Activated naive CD4-positive, alpha-beta T cell treated with anti-CD3 and anti-CD28 coated beads, Interleukin-2, amount 10 ng/mL, durations not matched to agents 7 days and 5 days (primary cell): ENCODE measurements at regions not wholly inside any gene's neighbourhood (a gene's known extent, or its start where the extent isn't known, plus 50 kb on each side); places are given as distances from the start of the nearest gene placed in this dataset.

Source experiments
- CTCF ChIA-PET: fragments of 350-600 bp; sonication (Branson Sonifier 250); formaldehyde crosslinking; loops from one replicate; lab custom pipeline; 2021; ENCODE audit warnings: antibody characterized with exemption; lab: Charles Lee
- DNase-seq: peaks from one replicate; pipeline ENCODE4 v3.0.0-alpha.2; 2020
- H3K27ac Mint-ChIP-seq: one replicate; pipeline ENCODE4 v1.8.0; 2021; ENCODE audit warnings: mild to moderate bottlenecking, moderate library complexity, mixed read lengths
- H3K27me3 Mint-ChIP-seq: one replicate; pipeline ENCODE4 v1.8.0; 2021; ENCODE audit warnings: mild to moderate bottlenecking, mixed read lengths
- H3K36me3 Mint-ChIP-seq: one replicate; pipeline ENCODE4 v1.8.0; 2021; ENCODE audit warnings: mixed read lengths
- H3K4me1 Mint-ChIP-seq: one replicate; pipeline ENCODE4 v1.8.0; 2021; ENCODE audit warnings: mixed read lengths
- H3K4me3 Mint-ChIP-seq: one replicate; pipeline ENCODE4 v1.8.0; 2021; ENCODE audit warnings: mild to moderate bottlenecking, moderate library complexity, mixed read lengths
- H3K9me3 Mint-ChIP-seq: one replicate; pipeline ENCODE4 v1.8.0; 2021; ENCODE audit warnings: mixed read lengths

DNA sequence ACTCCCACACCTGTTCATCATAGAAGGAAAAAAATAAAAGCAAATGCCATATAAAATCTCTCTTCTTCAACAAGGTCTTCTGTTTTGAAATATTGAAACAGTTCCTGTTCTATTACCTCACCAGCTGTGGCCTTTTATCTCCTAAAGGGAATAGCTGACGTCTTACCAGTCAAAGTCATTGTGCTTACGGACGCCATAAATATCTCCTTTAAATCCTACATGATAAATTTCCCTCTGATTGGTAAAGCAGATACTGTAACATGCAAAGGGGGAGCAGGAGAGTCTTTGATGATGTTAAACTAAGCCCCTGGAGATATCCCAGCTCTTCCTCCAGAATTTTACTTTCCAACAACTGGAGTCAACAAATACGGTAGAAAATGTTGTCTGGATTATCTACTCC lies 168.4 kb downstream of the ZC3H11B start:
- CTCF ChIA-PET: no interaction called here
- Mint-ChIP-seq H3K27ac (no peak overlapping the region), H3K4me1 (no peaks in the 10 kb centered on the region), H3K36me3 (no peaks in the 10 kb centered on the region), H3K9me3 (no peaks in the 10 kb centered on the region), H3K4me3 (no peak overlapping the region), H3K27me3 (no peaks in the 10 kb centered on the region)
- no peak for DNase-seq

DNA sequence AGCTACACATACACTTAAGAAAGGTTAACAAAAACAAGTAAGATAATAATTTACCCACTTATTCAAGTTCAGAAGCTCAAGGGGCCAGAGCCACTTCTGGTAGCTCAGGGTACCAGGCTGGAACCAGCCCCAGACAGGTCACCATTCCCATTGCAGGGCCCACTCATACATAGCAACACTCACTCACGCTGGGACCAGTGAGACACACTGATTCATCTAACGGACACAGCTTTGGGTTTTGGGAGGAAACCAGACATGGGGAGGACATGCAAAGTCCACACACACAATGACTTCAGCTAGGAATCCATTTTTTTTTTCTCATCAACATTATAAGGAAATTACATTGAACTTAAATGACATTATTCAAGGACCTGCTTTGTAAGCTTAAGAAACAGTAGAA lies 169.1 kb downstream of the ZC3H11B start:
- Mint-ChIP-seq H3K27me3 (no peaks in the 10 kb centered on the region), H3K36me3 (no peaks in the 10 kb centered on the region), H3K4me3 (no peak overlapping the region), H3K4me1 (no peaks in the 10 kb centered on the region), H3K9me3 (no peaks in the 10 kb centered on the region), H3K27ac (no peak overlapping the region)
- no peak for DNase-seq
- CTCF ChIA-PET: no interaction called here

DNA sequence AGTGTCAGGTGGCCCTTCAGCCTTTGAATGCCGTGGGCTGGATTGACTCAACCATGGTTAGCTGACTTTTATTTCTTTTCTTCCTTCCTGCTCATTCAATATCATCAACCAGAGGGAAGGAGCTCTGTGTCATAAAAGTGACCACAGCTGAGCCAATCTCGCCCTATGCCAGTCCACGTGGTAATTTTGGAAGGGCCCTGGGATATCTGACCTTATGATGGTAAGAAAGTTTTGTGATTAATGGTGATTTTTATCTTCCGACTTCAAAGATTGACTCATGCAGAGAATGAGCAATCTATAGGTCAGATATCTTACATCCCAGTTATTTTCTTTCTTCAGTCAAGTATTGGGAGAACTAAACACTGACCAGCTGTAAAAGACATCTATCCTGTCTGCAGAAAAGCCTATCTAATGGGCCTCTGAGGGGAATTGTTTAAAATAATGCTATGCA lies 170.3 kb downstream of the ZC3H11B start:
- Mint-ChIP-seq H3K4me3 (no peak overlapping the region), H3K9me3 (no peaks in the 10 kb centered on the region), H3K27me3 (no peaks in the 10 kb centered on the region), H3K4me1 (no peaks in the 10 kb centered on the region), H3K36me3 (no peaks in the 10 kb centered on the region), H3K27ac (no peak overlapping the region)
- no peak for DNase-seq
- CTCF ChIA-PET: no interaction called here

GRCh38 chr1:219441884-219442283 lies 171.0 kb downstream of the ZC3H11B start:
- no peaks in the 10 kb centered on the region for H3K9me3 Mint-ChIP-seq
- no peaks in the 10 kb centered on the region for H3K27me3 Mint-ChIP-seq

GRCh38 chr1:219439376-219439775 lies 173.5 kb downstream of the ZC3H11B start:
- H3K27me3 Mint-ChIP-seq: no peaks in the 10 kb centered on the region
- H3K4me3 Mint-ChIP-seq: no peak overlapping the region
- CTCF ChIA-PET: no interaction called here
- H3K36me3 Mint-ChIP-seq: no peaks in the 10 kb centered on the region
- no peak for DNase-seq
- no peaks in the 10 kb centered on the region for H3K9me3 Mint-ChIP-seq
- H3K4me1 Mint-ChIP-seq: no peaks in the 10 kb centered on the region
- H3K27ac Mint-ChIP-seq: no peak overlapping the region

More at GRCh38 chr1:219441884-219442283, 171.0 kb downstream of the ZC3H11B start:
- no peak for DNase-seq
- Mint-ChIP-seq H3K4me3 (no peak overlapping the region), H3K27ac (no peak overlapping the region), H3K36me3 (no peaks in the 10 kb centered on the region), H3K4me1 (no peaks in the 10 kb centered on the region)
- CTCF ChIA-PET: no interaction called here

DNA sequence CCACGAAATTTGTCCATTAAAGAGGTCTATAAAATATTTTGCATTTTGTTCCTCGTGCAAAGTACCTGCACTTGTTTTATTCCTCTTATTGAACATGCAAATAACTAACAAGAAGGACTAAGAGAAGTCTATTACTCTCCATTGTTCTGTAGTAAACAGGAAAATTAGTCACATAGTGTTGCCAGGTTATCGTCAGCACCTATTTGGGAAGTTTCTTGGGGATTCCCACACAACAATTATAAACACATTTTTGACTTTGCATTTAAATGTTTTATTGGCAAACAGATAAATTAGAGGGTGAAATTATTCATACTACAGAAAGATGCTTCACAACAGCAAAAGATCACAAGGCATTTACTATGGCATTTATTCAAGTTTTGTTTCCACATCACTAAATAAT lies 174.5 kb downstream of the ZC3H11B start:
- H3K4me3 Mint-ChIP-seq: no peak overlapping the region
- no peaks in the 10 kb centered on the region for H3K4me1 Mint-ChIP-seq
- H3K27ac Mint-ChIP-seq: no peak overlapping the region
- no peaks in the 10 kb centered on the region for H3K36me3 Mint-ChIP-seq
- H3K9me3 Mint-ChIP-seq: no peaks in the 10 kb centered on the region
- CTCF ChIA-PET: no interaction called here
- no peaks in the 10 kb centered on the region for H3K27me3 Mint-ChIP-seq
- DNase-seq: no peak

DNA sequence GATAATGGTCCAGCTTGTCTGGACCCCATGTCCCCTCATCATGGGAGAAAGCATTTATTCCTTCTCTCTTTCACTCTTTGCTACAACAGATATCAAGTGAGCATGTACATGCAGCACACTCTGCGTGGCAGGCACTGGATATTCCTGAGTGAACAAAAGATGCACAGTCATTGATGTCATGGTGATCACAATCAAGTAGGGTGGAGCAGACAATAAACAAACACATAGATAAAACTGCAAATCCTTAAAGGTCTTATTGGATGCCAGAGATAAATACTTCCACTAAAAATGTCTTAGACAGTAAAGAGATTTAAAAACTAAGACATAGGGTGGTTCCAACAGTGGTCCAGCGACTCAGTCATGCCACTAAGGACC lies 178.0 kb downstream of the ZC3H11B start:
- H3K27ac Mint-ChIP-seq: no peak overlapping the region
- no peak for DNase-seq
- H3K27me3 Mint-ChIP-seq: no peaks in the 10 kb centered on the region
- CTCF ChIA-PET: no interaction called here
- no peaks in the 10 kb centered on the region for H3K9me3 Mint-ChIP-seq
- H3K4me1 Mint-ChIP-seq: no peaks in the 10 kb centered on the region
- no peak overlapping the region for H3K4me3 Mint-ChIP-seq
- no peaks in the 10 kb centered on the region for H3K36me3 Mint-ChIP-seq

DNA sequence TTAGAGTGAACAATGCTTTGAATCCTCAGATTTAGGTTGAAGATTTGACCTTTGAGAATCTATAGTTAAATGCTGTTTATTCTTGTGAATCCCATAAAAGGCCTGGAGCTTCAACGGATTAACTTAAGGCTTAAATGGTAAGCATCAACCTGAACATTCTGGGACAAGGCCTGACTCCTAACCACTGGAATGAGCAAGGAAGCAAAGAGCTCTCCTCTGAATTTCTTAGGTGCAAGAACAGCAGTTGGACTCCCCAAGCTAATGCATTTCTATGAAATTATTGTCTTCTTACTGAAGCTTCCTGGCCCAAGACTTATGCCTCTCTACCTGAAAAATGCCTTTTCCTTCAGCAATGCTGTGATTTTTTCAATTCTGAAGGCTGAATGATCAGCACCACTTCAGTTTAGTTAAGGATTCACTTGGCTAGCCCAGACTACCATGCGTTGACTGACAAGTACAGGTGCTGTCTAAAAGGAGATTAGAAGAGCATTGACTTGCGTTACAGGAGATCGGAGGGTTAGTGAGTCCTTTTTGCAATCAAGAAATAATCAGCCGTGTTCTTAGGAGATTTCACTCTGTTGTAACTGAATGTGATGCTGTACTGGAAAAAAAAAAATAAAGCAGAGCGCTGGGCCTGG lies 178.5 kb downstream of the ZC3H11B start:
- no peaks in the 10 kb centered on the region for H3K4me1 Mint-ChIP-seq
- no peak overlapping the region for H3K27ac Mint-ChIP-seq
- no peaks in the 10 kb centered on the region for H3K9me3 Mint-ChIP-seq
- CTCF ChIA-PET: no interaction called here
- no peaks in the 10 kb centered on the region for H3K27me3 Mint-ChIP-seq
- no peak for DNase-seq
- H3K36me3 Mint-ChIP-seq: no peaks in the 10 kb centered on the region
- no peak overlapping the region for H3K4me3 Mint-ChIP-seq

- H3K4me1 Mint-ChIP-seq: no peaks in the 10 kb centered on the region
- H3K27ac Mint-ChIP-seq: no peak overlapping the region
- no peak overlapping the region for H3K4me3 Mint-ChIP-seq
- H3K27me3 Mint-ChIP-seq: no peaks in the 10 kb centered on the region
- H3K36me3 Mint-ChIP-seq: no peaks in the 10 kb centered on the region
- DNase-seq: no peak
- CTCF ChIA-PET: no interaction called here
- no peaks in the 10 kb centered on the region for H3K9me3 Mint-ChIP-seq
These were observed 179.3 kb downstream of the ZC3H11B start for GRCh38 chr1:219433496-219434131.

- no peaks in the 10 kb centered on the region for H3K9me3 Mint-ChIP-seq
- CTCF ChIA-PET: no interaction called here
- H3K36me3 Mint-ChIP-seq: no peaks in the 10 kb centered on the region
- no peak overlapping the region for H3K4me3 Mint-ChIP-seq
- H3K27me3 Mint-ChIP-seq: no peaks in the 10 kb centered on the region
- no peak overlapping the region for H3K27ac Mint-ChIP-seq
- no peaks in the 10 kb centered on the region for H3K4me1 Mint-ChIP-seq
- no peak for DNase-seq
These were observed 179.9 kb downstream of the ZC3H11B start for GRCh38 chr1:219433001-219433400.

- no peak overlapping the region for H3K27ac Mint-ChIP-seq
- no peak for DNase-seq
- H3K27me3 Mint-ChIP-seq: no peaks in the 10 kb centered on the region
- H3K36me3 Mint-ChIP-seq: no peaks in the 10 kb centered on the region
- H3K4me3 Mint-ChIP-seq: no peak overlapping the region
- H3K4me1 Mint-ChIP-seq: no peaks in the 10 kb centered on the region
- no peaks in the 10 kb centered on the region for H3K9me3 Mint-ChIP-seq
- CTCF ChIA-PET: interaction anchor here (0.6 kb wide), 1 partner anchor 119 kb away, joined by 3 read pairs; no protein-coding TSS in a partner anchor
These were observed 180.7 kb downstream of the ZC3H11B start for GRCh38 chr1:219432191-219432606.

- Mint-ChIP-seq H3K27me3 (no peaks in the 10 kb centered on the region), H3K4me3 (no peak overlapping the region), H3K36me3 (no peaks in the 10 kb centered on the region), H3K27ac (no peak overlapping the region), H3K4me1 (no peaks in the 10 kb centered on the region), H3K9me3 (no peaks in the 10 kb centered on the region)
- CTCF ChIA-PET: no interaction called here
- DNase-seq: no peak
These were observed 182.5 kb downstream of the ZC3H11B start for GRCh38 chr1:219430419-219430818.

GRCh38 chr1:219428651-219429050 lies 184.3 kb downstream of the ZC3H11B start:
- Mint-ChIP-seq H3K4me3 (no peak overlapping the region), H3K36me3 (no peaks in the 10 kb centered on the region), H3K4me1 (no peaks in the 10 kb centered on the region), H3K9me3 (no peaks in the 10 kb centered on the region), H3K27ac (no peak overlapping the region), H3K27me3 (no peaks in the 10 kb centered on the region)
- no peak for DNase-seq
- CTCF ChIA-PET: no interaction called here

DNA sequence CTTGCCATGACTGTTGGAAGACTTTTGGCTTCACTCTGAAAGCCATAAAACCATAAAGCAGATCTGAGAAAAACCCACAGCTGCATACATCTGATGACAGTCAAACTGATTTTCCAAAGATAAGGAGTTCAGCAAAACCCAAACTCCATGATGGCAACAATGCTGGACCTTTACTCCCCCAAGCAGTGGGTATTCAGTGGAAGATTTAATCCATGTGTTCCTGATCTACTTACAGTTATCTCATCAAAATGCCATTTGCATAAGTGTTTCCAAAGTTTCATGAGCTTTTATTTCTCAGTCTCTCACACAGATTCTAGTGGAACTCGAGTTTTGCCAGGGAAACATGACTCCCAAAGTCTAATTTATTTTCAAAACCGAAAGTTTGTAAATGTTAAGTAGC lies 184.9 kb downstream of the ZC3H11B start:
- Mint-ChIP-seq H3K9me3 (no peaks in the 10 kb centered on the region), H3K4me3 (no peak overlapping the region), H3K4me1 (no peaks in the 10 kb centered on the region), H3K27me3 (no peaks in the 10 kb centered on the region), H3K36me3 (no peaks in the 10 kb centered on the region), H3K27ac (no peak overlapping the region)
- DNase-seq: no peak
- CTCF ChIA-PET: no interaction called here

- DNase-seq: no peak
- CTCF ChIA-PET: no interaction called here
- no peaks in the 10 kb centered on the region for H3K4me1 Mint-ChIP-seq
- H3K36me3 Mint-ChIP-seq: no peaks in the 10 kb centered on the region
- no peaks in the 10 kb centered on the region for H3K9me3 Mint-ChIP-seq
- no peaks in the 10 kb centered on the region for H3K27me3 Mint-ChIP-seq
- no peak overlapping the region for H3K4me3 Mint-ChIP-seq
- no peak overlapping the region for H3K27ac Mint-ChIP-seq
These were observed 185.5 kb downstream of the ZC3H11B start for GRCh38 chr1:219427403-219427802.
